NCI-H2227 (cell line): ENCODE measurements at regions not wholly inside any gene's neighbourhood (a gene's known extent, or its start where the extent isn't known, plus 50 kb on each side); places are given as distances from the start of the nearest gene placed in this dataset.
"Not testable (repeated sequence)": the region's sequence is repeated elsewhere in the genome, so short reads cannot be mapped to it uniquely, and the experiment has no call there.

Experiments used
- DNase-seq: peaks from one replicate; lab custom pipeline; 2025; ENCODE audit not compliant: unreplicated experiment; lab: John Stamatoyannopoulos, UW

DNA sequence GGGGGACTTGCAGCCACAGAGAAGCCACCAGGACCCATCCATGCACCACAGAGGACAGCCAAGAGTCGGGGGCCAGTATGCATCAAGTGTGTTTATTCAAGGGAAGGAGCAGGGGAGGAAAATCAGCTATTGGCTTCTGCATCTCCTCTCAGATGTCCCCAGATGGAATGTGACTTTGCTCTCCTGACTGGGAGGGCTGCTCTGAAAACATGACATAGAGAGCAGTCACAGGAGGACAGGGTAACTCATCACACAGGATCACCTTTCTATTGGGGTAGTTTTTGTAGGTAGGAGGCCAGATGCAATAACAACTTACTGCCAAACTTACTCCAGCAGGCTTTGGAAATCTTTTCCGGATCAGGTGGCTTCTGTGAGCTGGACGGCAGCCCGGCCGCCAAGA is 121.0 kb upstream of the OPCML start:
- no peak for DNase-seq

DNA sequence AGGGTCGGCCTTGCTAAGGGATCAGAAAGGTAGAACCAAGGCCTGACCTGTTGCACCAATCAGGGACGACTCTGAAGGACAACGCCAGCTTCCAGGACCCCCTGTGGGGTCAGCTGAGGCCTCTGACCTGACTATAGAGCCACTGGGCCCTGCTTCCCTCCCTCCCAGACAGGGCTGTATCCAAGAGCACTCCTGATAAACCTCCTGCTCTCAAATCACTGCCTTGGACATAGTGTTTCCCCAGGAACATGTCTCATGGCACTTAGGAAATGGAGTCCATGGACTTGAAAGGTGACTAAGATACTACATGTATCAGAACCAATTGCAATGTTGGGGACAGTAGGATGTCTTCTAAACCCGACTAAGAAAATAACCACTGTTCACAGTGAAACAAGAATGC is 117.8 kb upstream of the OPCML start:
- no peak for DNase-seq

DNA sequence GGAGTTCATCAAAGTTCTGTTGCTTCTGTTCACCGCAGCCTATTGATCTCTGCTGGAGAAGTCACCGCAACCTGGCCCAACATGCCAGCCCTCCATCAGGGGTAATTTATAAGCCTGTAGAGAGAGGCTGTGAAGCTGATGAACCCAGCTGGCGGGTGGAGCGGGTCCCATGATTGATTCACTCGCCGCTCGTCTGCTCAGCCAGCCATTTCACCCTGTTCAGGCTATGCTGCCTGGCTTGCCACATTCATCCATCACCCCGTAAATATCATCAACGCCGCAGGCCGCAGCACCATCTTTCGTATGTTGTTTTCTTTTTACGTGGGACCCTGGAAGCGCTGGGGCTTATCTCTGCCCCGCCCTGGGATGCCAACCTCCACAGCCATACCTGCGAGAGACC is 116.7 kb upstream of the OPCML start:
- DNase-seq, result no peak

- no peak for DNase-seq
Observed at GRCh38 chr11:133639408-133639807, 107.1 kb upstream of the OPCML start.

GRCh38 chr11:133638921-133639320 is 106.6 kb upstream of the OPCML start:
- DNase-seq, result no peak

- DNase-seq, result peak; percentile 60
Observed at GRCh38 chr11:133636711-133637355, 104.5 kb upstream of the OPCML start.

GRCh38 chr11:133635244-133635739 is 103.0 kb upstream of the OPCML start:
- DNase-seq, result no peak

GRCh38 chr11:133628371-133628770 is 96.1 kb upstream of the OPCML start:
- not testable (repeated sequence) for DNase-seq

GRCh38 chr11:133621611-133622010 is 89.3 kb upstream of the OPCML start:
- DNase-seq, result no peak

- DNase-seq, result no peak
Observed at GRCh38 chr11:133619973-133620372, 87.7 kb upstream of the OPCML start.

DNA sequence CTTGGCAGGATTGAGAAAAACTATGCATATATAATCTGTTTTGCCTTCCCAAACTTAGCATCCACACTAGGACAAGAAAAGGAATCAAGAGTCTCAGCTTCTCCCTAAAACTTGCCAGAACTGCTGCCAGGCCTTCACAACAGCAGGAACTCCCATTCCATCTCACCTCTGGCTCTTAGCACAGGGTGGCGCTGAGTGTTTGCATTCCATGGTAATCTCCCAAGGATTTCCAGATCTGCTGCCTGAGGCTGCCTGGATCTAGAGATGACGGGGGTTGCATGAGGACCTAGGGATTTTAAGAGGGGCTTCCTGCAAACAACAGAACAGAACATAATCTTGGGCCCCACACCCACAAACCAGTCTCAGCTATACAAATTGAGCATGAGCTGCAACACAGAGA is 87.1 kb upstream of the OPCML start:
- no peak for DNase-seq

DNA sequence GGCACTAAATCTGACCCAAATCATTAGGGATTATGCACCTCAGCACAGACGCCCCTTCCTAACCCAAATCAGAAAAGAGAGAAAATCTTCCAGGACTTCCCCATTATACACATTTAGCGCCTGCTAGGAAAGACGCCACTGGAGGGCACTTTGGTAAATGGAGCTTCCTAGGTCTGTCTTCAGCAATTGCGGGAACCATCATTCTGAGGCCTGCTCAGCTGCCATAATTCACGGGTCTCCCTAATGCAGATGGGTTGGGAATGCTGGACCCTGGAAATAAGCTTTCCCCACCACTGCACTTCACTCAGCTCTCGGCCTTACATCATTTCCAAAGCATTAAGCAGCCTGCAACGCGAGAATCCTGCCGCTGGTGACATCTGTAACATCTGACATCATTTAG is 86.2 kb upstream of the OPCML start:
- no peak for DNase-seq

- no peak for DNase-seq
Observed at GRCh38 chr11:133608496-133608895, 76.2 kb upstream of the OPCML start.

DNA sequence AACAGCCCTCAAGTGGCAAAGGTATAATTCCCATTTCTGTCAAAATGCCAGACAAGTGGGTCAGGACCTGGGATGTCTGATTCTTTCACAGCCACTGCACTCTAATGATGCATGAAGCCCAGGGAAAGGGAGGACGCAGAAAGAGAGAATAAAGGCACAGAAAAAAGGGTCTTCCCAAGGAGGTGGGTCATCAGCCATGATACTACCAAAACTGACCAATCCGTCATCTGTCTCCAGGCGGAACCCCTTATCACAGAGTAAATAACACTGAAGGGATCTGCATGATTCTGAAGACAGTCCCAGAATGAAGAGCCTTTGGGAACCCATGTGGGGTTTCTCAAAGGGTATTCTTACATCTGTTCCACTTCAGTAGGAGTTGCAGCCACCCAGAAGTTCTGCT is 73.8 kb upstream of the OPCML start:
- DNase-seq, result peak; percentile 9

- peak; percentile 8 for DNase-seq
Observed at GRCh38 chr11:133605482-133605881, 73.2 kb upstream of the OPCML start.

- DNase-seq, result no peak
Observed at GRCh38 chr11:133601641-133602040, 69.3 kb upstream of the OPCML start.

GRCh38 chr11:133600786-133601185 is 68.5 kb upstream of the OPCML start:
- no peak for DNase-seq

- no peak for DNase-seq
Observed at GRCh38 chr11:133600306-133600705, 68.0 kb upstream of the OPCML start.

DNA sequence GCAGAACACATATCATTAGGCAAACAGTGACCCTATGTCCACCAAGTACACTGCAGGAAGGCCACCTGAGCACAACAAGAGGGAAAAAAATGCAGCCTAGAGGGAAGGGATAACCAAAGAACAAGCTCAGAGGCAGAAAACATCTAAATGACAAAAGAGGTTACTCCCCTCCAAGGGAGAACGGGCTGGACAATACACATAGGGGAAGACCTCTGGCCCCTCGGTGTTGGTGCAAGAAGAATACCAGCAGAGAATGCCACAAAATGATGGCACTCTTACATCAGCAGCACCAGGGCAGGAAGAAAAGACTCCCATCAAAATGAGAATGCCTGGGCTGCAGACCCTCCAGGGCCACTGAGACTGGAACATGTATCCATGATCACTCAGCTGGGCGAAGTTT is 66.6 kb upstream of the OPCML start:
- no peak for DNase-seq

DNA sequence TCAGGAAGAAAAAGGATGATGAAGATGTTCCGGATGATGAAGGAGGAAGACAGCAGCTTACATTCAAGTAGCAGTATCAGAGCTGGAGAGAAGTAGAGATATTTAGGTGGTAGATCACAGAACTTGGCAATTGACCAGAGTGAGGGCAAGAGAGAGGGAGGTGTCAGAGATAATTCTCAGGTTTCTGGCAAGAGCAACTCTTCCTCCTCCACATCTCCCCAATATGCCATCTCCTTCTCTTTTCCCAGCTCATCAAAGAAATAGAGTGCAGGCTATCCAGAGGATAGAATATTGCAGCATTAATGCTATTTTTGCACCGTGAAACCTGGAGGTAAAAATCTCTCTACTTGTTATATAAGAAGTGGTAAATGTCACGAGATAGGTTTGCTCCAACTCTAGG is 64.9 kb upstream of the OPCML start:
- DNase-seq, result no peak

- DNase-seq, result no peak
Observed at GRCh38 chr11:133595998-133596590, 63.8 kb upstream of the OPCML start.

DNA sequence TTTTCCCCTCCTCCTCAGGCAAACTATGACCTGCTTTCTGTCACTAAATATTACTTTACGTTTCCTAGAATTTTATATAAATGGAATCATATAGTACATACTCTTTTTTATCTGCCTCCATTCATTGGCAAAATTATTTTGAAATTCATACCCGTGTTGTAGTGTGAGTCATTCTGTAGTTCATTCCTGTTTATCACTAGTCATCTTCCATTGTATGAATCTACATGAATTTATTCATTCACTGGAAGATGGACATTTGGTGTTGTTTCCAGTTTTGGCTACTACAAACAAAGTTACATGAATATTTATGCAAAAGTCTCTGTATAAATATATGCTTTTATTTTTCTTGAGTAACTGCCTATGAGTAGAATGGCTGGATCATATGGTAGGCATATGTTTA is 60.7 kb upstream of the OPCML start:
- DNase-seq, result no peak

DNA sequence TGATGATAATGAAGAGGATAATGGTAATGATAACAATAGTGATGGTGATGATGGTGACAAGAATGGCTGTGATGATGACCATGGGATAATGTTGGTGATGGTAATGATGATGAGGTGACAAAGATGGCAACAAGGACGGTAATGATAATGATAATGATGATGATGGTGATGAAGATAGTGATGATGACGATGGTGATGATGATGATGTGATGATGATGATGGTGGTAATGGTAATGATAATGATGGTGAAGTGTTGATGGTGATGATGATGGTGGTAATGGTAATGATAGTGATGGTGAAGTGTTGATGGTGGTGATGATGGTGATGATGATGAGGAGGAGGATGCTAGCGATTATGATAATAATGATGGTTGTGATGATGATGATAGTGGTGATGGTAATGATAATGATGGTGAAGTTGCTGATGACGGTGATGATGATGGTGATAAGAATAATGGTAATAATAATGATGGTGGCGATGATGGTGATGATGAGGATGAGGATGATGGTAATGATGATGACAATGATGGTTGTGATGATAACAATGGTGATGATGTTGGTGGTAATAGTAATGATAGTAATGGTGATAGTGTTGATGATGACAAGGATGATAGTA is 54.7 kb upstream of the OPCML start:
- DNase-seq, result no peak
